ENCODE measurements at regions not wholly inside any gene's neighbourhood (a gene's known extent, or its start where the extent isn't known, plus 50 kb on each side); places are given as distances from the start of the nearest gene placed in this dataset.

- TF ChIP-seq TCF7L2 (IDR thresholded peaks at IDR 0.05; ENCODE audit: low read depth, low read length) (no peak), SIN3A (IDR thresholded peaks at IDR 0.05; ENCODE audit: borderline replicate concordance, insufficient read depth, low read depth, low read length) (no peak), CTCF (IDR thresholded peaks at IDR 0.05) (no peak), REST (IDR thresholded peaks at IDR 0.05; ENCODE audit: insufficient read depth in 1 of 2, low read depth in 2 of 2, low read length in 1 of 2) (no peak), POLR2AphosphoS5 (IDR thresholded peaks at IDR 0.05; ENCODE audit: low read depth, low read length) (no peak)
- H3K36me3 ChIP-seq (ENCODE audit: control insufficient read depth, insufficient read depth, low read length), result no peaks in the 10 kb centered on the region
- ChIA-PET POLR2A (no interaction called here), CTCF (no interaction called here)
- DNase-seq (ENCODE audit: low read depth, low spot score), result no peak
- H3K4me1 ChIP-seq (ENCODE audit: control insufficient read depth, insufficient read depth, low read length), result no peaks in the 10 kb centered on the region
- no peak for ATAC-seq
- BruUV-seq (replicated peaks), result no TSS peak
- intact Hi-C loops (cut with micrococcal nuclease; ENCODE audit: unreplicated experiment), result no loop called here
- no peak overlapping the region for H3K4me3 ChIP-seq (ENCODE audit: low read depth in 2 of 2, low read length in 2 of 2)
- H3K27ac ChIP-seq (ENCODE audit: low read length), result no peak overlapping the region
- in situ Hi-C loops (cut with HindIII; ENCODE audit: low pct_unique_long_range_greater_than_20kb, low sequenced_read_pairs), result no loop called here
- H3K9me3 ChIP-seq (ENCODE audit: control insufficient read depth, insufficient read depth, low read depth, low read length), result no peaks in the 10 kb centered on the region
- no peaks in the 10 kb centered on the region for H3K27me3 ChIP-seq (ENCODE audit: control insufficient read depth, insufficient read depth, low read length)
Measured at GRCh38 chr3:182565916-182566796, 227.1 kb upstream of the ATP11B start.

- Histone ChIP-seq H3K27ac (ENCODE audit: low read length) (no peak overlapping the region), H3K4me1 (ENCODE audit: control insufficient read depth, insufficient read depth, low read length) (no peaks in the 10 kb centered on the region), H3K9me3 (ENCODE audit: control insufficient read depth, insufficient read depth, low read depth, low read length) (no peaks in the 10 kb centered on the region), H3K4me3 (ENCODE audit: low read depth in 2 of 2, low read length in 2 of 2) (no peak overlapping the region), H3K36me3 (ENCODE audit: control insufficient read depth, insufficient read depth, low read length) (no peaks in the 10 kb centered on the region), H3K27me3 (ENCODE audit: control insufficient read depth, insufficient read depth, low read length) (no peaks in the 10 kb centered on the region)
- no peak for ATAC-seq
- POLR2A ChIA-PET, result no interaction called here
- in situ Hi-C loops (cut with HindIII; ENCODE audit: low pct_unique_long_range_greater_than_20kb, low sequenced_read_pairs) (no loop called here), intact Hi-C loops (cut with micrococcal nuclease; ENCODE audit: unreplicated experiment) (no loop called here)
- DNase-seq (ENCODE audit: low read depth, low spot score), result no peak
- CTCF ChIA-PET, result no interaction called here
- no TSS peak for BruUV-seq (replicated peaks)
- no peak for TF ChIP-seq TCF7L2 (IDR thresholded peaks at IDR 0.05; ENCODE audit: low read depth, low read length)
- TF ChIP-seq CTCF (IDR thresholded peaks at IDR 0.05), result no peak
- no peak for TF ChIP-seq POLR2AphosphoS5 (IDR thresholded peaks at IDR 0.05; ENCODE audit: low read depth, low read length)
- no peak for TF ChIP-seq SIN3A (IDR thresholded peaks at IDR 0.05; ENCODE audit: borderline replicate concordance, insufficient read depth, low read depth, low read length)
- TF ChIP-seq REST (IDR thresholded peaks at IDR 0.05; ENCODE audit: insufficient read depth in 1 of 2, low read depth in 2 of 2, low read length in 1 of 2), result no peak
Measured at GRCh38 chr3:182567700-182568099, 225.6 kb upstream of the ATP11B start.

Measured in Panc1 (cell line).